Endodermal cell (in vitro differentiated cells): ENCODE measurements at regions not wholly inside any gene's neighbourhood (a gene's known extent, or its start where the extent isn't known, plus 50 kb on each side); places are given as distances from the start of the nearest gene placed in this dataset.

Source experiments
- DNase-seq: peaks from one replicate; pipeline ENCODE4 v3.0.0-alpha.2; 2017
- H3K27ac ChIP-seq: 2 replicates; pipeline ENCODE4 v1.5.1; 2013; ENCODE audit warnings: mild to moderate bottlenecking, low read depth, low read length, moderate library complexity
- H3K27me3 ChIP-seq: 2 replicates; pipeline ENCODE4 v1.6.1; 2013; ENCODE audit warnings: mild to moderate bottlenecking, low read length, moderate library complexity; ENCODE audit not compliant: insufficient read depth, control insufficient read depth, poor library complexity, severe bottlenecking
- H3K36me3 ChIP-seq: 2 replicates; pipeline ENCODE4 v1.7.0; 2013; ENCODE audit warnings: mild to moderate bottlenecking, low read length, moderate library complexity; ENCODE audit not compliant: control insufficient read depth, insufficient read depth
- H3K4me1 ChIP-seq: one replicate; pipeline ENCODE4 v1.7.0; 2013; ENCODE audit warnings: low read length; ENCODE audit not compliant: control insufficient read depth, insufficient read depth
- H3K4me3 ChIP-seq: 2 replicates; pipeline ENCODE4 v1.5.1; 2013; ENCODE audit warnings: mild to moderate bottlenecking, low read length, moderate library complexity
- H3K9ac ChIP-seq: 2 replicates; pipeline ENCODE4 v1.6.1; 2013; ENCODE audit warnings: mild to moderate bottlenecking, low read length, moderate library complexity; ENCODE audit not compliant: poor library complexity, severe bottlenecking; ENCODE audit errors: extremely low read depth
- H3K9me3 ChIP-seq: 2 replicates; pipeline ENCODE4 v1.6.1; 2013; ENCODE audit warnings: mild to moderate bottlenecking, low read length, moderate library complexity; ENCODE audit not compliant: control insufficient read depth
- H3K27ac Mint-ChIP-seq: 2 replicates; pipeline ENCODE4 v1.8.0; 2020; ENCODE audit warnings: mixed read lengths
- H3K27me3 Mint-ChIP-seq: 2 replicates; pipeline ENCODE4 v1.8.0; 2021; ENCODE audit warnings: mild to moderate bottlenecking, mixed read lengths; ENCODE audit not compliant: insufficient read depth
- H3K36me3 Mint-ChIP-seq: 2 replicates; pipeline ENCODE4 v1.8.0; 2020; ENCODE audit warnings: low read depth, mixed read lengths
- H3K4me1 Mint-ChIP-seq: 2 replicates; pipeline ENCODE4 v1.8.0; 2020; ENCODE audit warnings: mixed read lengths
- H3K4me3 Mint-ChIP-seq: 2 replicates; pipeline ENCODE4 v1.8.0; 2020; ENCODE audit warnings: mild to moderate bottlenecking, moderate library complexity, mixed read lengths
- H3K9me3 Mint-ChIP-seq: 2 replicates; pipeline ENCODE4 v1.8.0; 2020; ENCODE audit warnings: mild to moderate bottlenecking, mixed read lengths
- CTCF ChIP-seq: fragments of 200-600 bp; sonication (generic); conservative IDR thresholded peaks from 2 replicates; pipeline ENCODE4 v1.5.0; 2021; ENCODE audit warnings: antibody characterized with exemption, mild to moderate bottlenecking
- WGBS, 2 experiments: methylation state at CpG; one replicate each; pipeline versions ENCODE4 v1.1.5 to v1.1.7; 2013; ENCODE audit warnings: missing lambda C conversion rate in 2 of 2, mixed read lengths in 1 of 2; ENCODE audit not compliant: insufficient coverage in 1 of 2, insufficient read length in 1 of 2; 5-methylcytosine and 5-hydroxymethylcytosine counted together

- no peaks in the 10 kb centered on the region for H3K36me3 Mint-ChIP-seq
- Histone ChIP-seq H3K4me1 (no peaks in the 10 kb centered on the region), H3K4me3 (no peak overlapping the region), H3K9me3 (no peaks in the 10 kb centered on the region), H3K27ac (no peak overlapping the region), H3K36me3 (no peaks in the 10 kb centered on the region), H3K9ac (no peak overlapping the region), H3K27me3 (no peaks in the 10 kb centered on the region)
- H3K4me3 Mint-ChIP-seq, result no peak overlapping the region
- no peak for DNase-seq
- TF ChIP-seq CTCF, result no peak
- H3K27ac Mint-ChIP-seq, result no peak overlapping the region
- H3K4me1 Mint-ChIP-seq, result no peaks in the 10 kb centered on the region
- no peaks in the 10 kb centered on the region for H3K27me3 Mint-ChIP-seq
- WGBS, 2 experiments, result 80 to 92% methylated on average over 1 to 5 of the region's 5 CpGs
- H3K9me3 Mint-ChIP-seq, result no peaks in the 10 kb centered on the region
Observed at GRCh38 chr20:6360766-6361165, 237.9 kb upstream of the FERMT1 start.

- DNase-seq, result no peak
- H3K4me1 Mint-ChIP-seq, result no peaks in the 10 kb centered on the region
- no peak overlapping the region for H3K27ac Mint-ChIP-seq
- Histone ChIP-seq H3K27ac (no peak overlapping the region), H3K4me3 (no peak overlapping the region), H3K27me3 (no peaks in the 10 kb centered on the region), H3K9me3 (no peaks in the 10 kb centered on the region), H3K9ac (no peak overlapping the region), H3K4me1 (no peaks in the 10 kb centered on the region), H3K36me3 (no peaks in the 10 kb centered on the region)
- no peak overlapping the region for H3K4me3 Mint-ChIP-seq
- no peaks in the 10 kb centered on the region for H3K36me3 Mint-ChIP-seq
- no peaks in the 10 kb centered on the region for H3K27me3 Mint-ChIP-seq
- TF ChIP-seq CTCF, result no peak
- WGBS, 2 experiments, result 87 to 98% methylated on average over 3 to 7 of the region's 7 CpGs
- no peaks in the 10 kb centered on the region for H3K9me3 Mint-ChIP-seq
Observed at GRCh38 chr20:6355754-6356451, 233.1 kb upstream of the FERMT1 start.

- Mint-ChIP-seq H3K27me3 (no peaks in the 10 kb centered on the region), H3K27ac (no peak overlapping the region), H3K36me3 (no peaks in the 10 kb centered on the region), H3K9me3 (no peaks in the 10 kb centered on the region), H3K4me3 (no peak overlapping the region), H3K4me1 (no peaks in the 10 kb centered on the region)
- no peak for DNase-seq
- no peak overlapping the region for H3K4me3 ChIP-seq
- H3K36me3 ChIP-seq, result no peaks in the 10 kb centered on the region
- no peaks in the 10 kb centered on the region for H3K9me3 ChIP-seq
- H3K27ac ChIP-seq, result no peak overlapping the region
- no peak for TF ChIP-seq CTCF
- no peaks in the 10 kb centered on the region for H3K4me1 ChIP-seq
- H3K27me3 ChIP-seq, result no peaks in the 10 kb centered on the region
- no peak overlapping the region for H3K9ac ChIP-seq
Observed at GRCh38 chr20:6348908-6349307, 226.1 kb upstream of the FERMT1 start.
